PC-9 (cell line): ENCODE measurements at regions not wholly inside any gene's neighbourhood (a gene's known extent, or its start where the extent isn't known, plus 50 kb on each side); places are given as distances from the start of the nearest gene placed in this dataset.
"Not testable (repeated sequence)": the region's sequence is repeated elsewhere in the genome, so short reads cannot be mapped to it uniquely, and the experiment has no call there.

ENCODE experiments used
- BruUV-seq: library from RNA; stranded (reverse); fragments of 400-500 nt; replicated peaks from 2 replicates; lab custom pipeline; 2021; lab: Mats Ljungman, UMichigan
- CTCF ChIA-PET: fragments of 300-600 bp; sonication (Branson Sonifier 250); formaldehyde crosslinking; loops from one replicate; lab custom pipeline; 2022; ENCODE audit warnings: antibody characterized with exemption; lab: Charles Lee
- POLR2A ChIA-PET: fragments of 300-600 bp; sonication (Branson Sonifier 250); formaldehyde crosslinking; loops from one replicate; lab custom pipeline; 2022; ENCODE audit warnings: antibody characterized with exemption; ENCODE audit not compliant: unreplicated experiment; lab: Charles Lee
- DNase-seq, 2 experiments: peaks; one replicate each; pipeline versions ENCODE4 v3.0.0 to v3.0.0-alpha.2; 2015 to 2022; ENCODE audit warnings: mixed read lengths in 1 of 2
- H2AFZ ChIP-seq: fragments of 200-600 bp; sonication (generic); 2 replicates; pipeline ENCODE4 v1.8.1; 2017; ENCODE audit warnings: antibody characterized with exemption
- H3F3A ChIP-seq: fragments of 200-600 bp; sonication (generic); 2 replicates; pipeline ENCODE4 v1.8.1; 2017; ENCODE audit warnings: antibody characterized with exemption, mild to moderate bottlenecking, low read depth; ENCODE audit not compliant: insufficient read depth
- H3K27ac ChIP-seq: fragments of 200-600 bp; sonication (generic); 2 replicates; pipeline ENCODE4 v1.6.1; 2016; ENCODE audit warnings: mixed run types
- H3K27me3 ChIP-seq: fragments of 200-600 bp; sonication (generic); 2 replicates; pipeline ENCODE4 v1.6.1; 2016; ENCODE audit warnings: low read depth, mixed run types; ENCODE audit not compliant: insufficient read depth
- H3K36me3 ChIP-seq: fragments of 200-600 bp; sonication (generic); 2 replicates; pipeline ENCODE4 v1.6.1; 2016; ENCODE audit warnings: low read depth, mixed run types
- H3K4me1 ChIP-seq: fragments of 200-600 bp; sonication (generic); replicated peaks from 2 replicates; pipeline ENCODE4 v1.6.1; 2016; ENCODE audit warnings: mixed run types; ENCODE audit not compliant: insufficient read depth
- H3K4me2 ChIP-seq: fragments of 200-600 bp; sonication (generic); 2 replicates; pipeline ENCODE4 v1.6.1; 2017; ENCODE audit warnings: mixed run types
- H3K4me3 ChIP-seq: fragments of 200-600 bp; sonication (generic); 2 replicates; pipeline ENCODE4 v1.6.1; 2016; ENCODE audit warnings: mixed run types
- H3K79me2 ChIP-seq: fragments of 200-600 bp; sonication (generic); 2 replicates; pipeline ENCODE4 v1.6.1; 2017; ENCODE audit warnings: low read depth, mixed run types
- H3K9me2 ChIP-seq: fragments of 200-600 bp; sonication (generic); 2 replicates; pipeline ENCODE4 v1.8.1; 2017; ENCODE audit warnings: mild to moderate bottlenecking; ENCODE audit not compliant: insufficient read depth
- H3K9me3 ChIP-seq: fragments of 200-600 bp; sonication (generic); 2 replicates; pipeline ENCODE4 v1.8.1; 2016; ENCODE audit warnings: low read depth; ENCODE audit not compliant: insufficient read depth
- H4K20me1 ChIP-seq: fragments of 200-600 bp; sonication (generic); 2 replicates; pipeline ENCODE4 v1.8.1; 2017; ENCODE audit not compliant: insufficient read depth
- CTCF ChIP-seq: fragments of 200-600 bp; sonication (generic); conservative IDR thresholded peaks from 2 replicates; pipeline ENCODE4 v1.6.1; 2017; ENCODE audit warnings: mixed run types, antibody characterized with exemption, mild to moderate bottlenecking, moderate library complexity
- EZH2 ChIP-seq: fragments of 200-600 bp; sonication (generic); IDR thresholded peaks from 2 replicates; pipeline ENCODE4 v1.8.0; 2017; ENCODE audit warnings: antibody characterized with exemption, low read depth
- intact Hi-C: fragments of 100-400 bp; cut with micrococcal nuclease; formaldehyde crosslinking; loops from one replicate; pipeline ENCODE4 v1.10.0; 2022; ENCODE audit not compliant: unreplicated experiment

GRCh38 chr12:28035500-28035899, 63.0 kb upstream of the PTHLH start:
- no peaks in the 10 kb centered on the region for H4K20me1 ChIP-seq
- H3K27ac ChIP-seq: peak overlapping the region; percentile 22
- no peak overlapping the region for H3K4me3 ChIP-seq
- DNase-seq: peak in 1 of 2 experiments; percentile 39
- H3K27me3 ChIP-seq: no peaks in the 10 kb centered on the region
- ChIA-PET POLR2A (no interaction called here), CTCF (no interaction called here)
- no TSS peak for BruUV-seq
- no peaks in the 10 kb centered on the region for H3K9me2 ChIP-seq
- H3K4me1 ChIP-seq: peaks cover 33% of the 10 kb centered on the region
- peaks cover 7% of the 10 kb centered on the region; the same call in 1 of the 2 replicates for H3F3A ChIP-seq
- TF ChIP-seq EZH2: no peak
- no peak for TF ChIP-seq CTCF
- H3K4me2 ChIP-seq: no peak overlapping the region
- no peaks in the 10 kb centered on the region for H3K79me2 ChIP-seq
- H2AFZ ChIP-seq: no peak overlapping the region
- H3K9me3 ChIP-seq: no peaks in the 10 kb centered on the region
- H3K36me3 ChIP-seq: no peaks in the 10 kb centered on the region
- intact Hi-C loops: no loop called here

- TF ChIP-seq EZH2 (no peak), CTCF (no peak)
- H3K27me3 ChIP-seq: no peaks in the 10 kb centered on the region
- ChIA-PET CTCF (no interaction called here), POLR2A (no interaction called here)
- intact Hi-C loops: no loop called here
- H3K79me2 ChIP-seq: no peaks in the 10 kb centered on the region
- no peaks in the 10 kb centered on the region for H4K20me1 ChIP-seq
- H3K4me1 ChIP-seq: peaks cover 33% of the 10 kb centered on the region
- DNase-seq: no peak
- H3K9me2 ChIP-seq: no peaks in the 10 kb centered on the region
- no peak overlapping the region for H2AFZ ChIP-seq
- no peaks in the 10 kb centered on the region for H3K36me3 ChIP-seq
- peaks cover 7% of the 10 kb centered on the region; the same call in 1 of the 2 replicates for H3F3A ChIP-seq
- no TSS peak for BruUV-seq
- no peak overlapping the region for H3K27ac ChIP-seq
- H3K9me3 ChIP-seq: no peaks in the 10 kb centered on the region
- H3K4me2 ChIP-seq: no peak overlapping the region
- no peak overlapping the region for H3K4me3 ChIP-seq
Observed at GRCh38 chr12:28036940-28037339, 64.4 kb upstream of the PTHLH start.

- Histone ChIP-seq H3K27me3 (no peaks in the 10 kb centered on the region), H3K4me3 (no peak overlapping the region), H3K27ac (no peak overlapping the region), H3K9me2 (no peaks in the 10 kb centered on the region), H3K4me1 (peaks cover 7% of the 10 kb centered on the region), H3F3A (no peaks in the 10 kb centered on the region), H3K9me3 (no peaks in the 10 kb centered on the region), H4K20me1 (no peaks in the 10 kb centered on the region), H3K4me2 (no peak overlapping the region), H3K36me3 (no peaks in the 10 kb centered on the region), H2AFZ (no peak overlapping the region), H3K79me2 (no peaks in the 10 kb centered on the region)
- CTCF ChIA-PET: no interaction called here
- no TSS peak for BruUV-seq
- TF ChIP-seq EZH2 (no peak), CTCF (no peak)
- POLR2A ChIA-PET: no interaction called here
- no peak for DNase-seq
- intact Hi-C loops: no loop called here
Observed at GRCh38 chr12:28040246-28040645, 67.7 kb upstream of the PTHLH start.

GRCh38 chr12:28046600-28046999, 74.1 kb upstream of the PTHLH start:
- H3K4me3 ChIP-seq, H3F3A ChIP-seq, H3K27ac ChIP-seq, H3K27me3 ChIP-seq, DNase-seq, H3K36me3 ChIP-seq, H3K79me2 ChIP-seq, H4K20me1 ChIP-seq, intact Hi-C loops, H3K9me3 ChIP-seq, H3K9me2 ChIP-seq, POLR2A ChIA-PET, H3K4me1 ChIP-seq, H3K4me2 ChIP-seq, BruUV-seq, H2AFZ ChIP-seq: not testable (repeated sequence)
- CTCF ChIA-PET: interaction anchor here (0.6 kb wide), 1 partner anchor 194 kb away, joined by 3 read pairs; no protein-coding TSS in a partner anchor
